Liver (tissue), 8 donors: ENCODE measurements at regions not wholly inside any gene's neighbourhood (a gene's known extent, or its start where the extent isn't known, plus 50 kb on each side); places are given as distances from the start of the nearest gene placed in this dataset.

Source experiments
- DNase-seq: peaks from one replicate; pipeline ENCODE4 v3.0.0-alpha.2; 2017; ENCODE audit warnings: low spot score
- H3K27ac ChIP-seq, 2 donors: one replicate each; pipeline ENCODE4 v1.7.0; 2013; ENCODE audit warnings: inconsistent platforms in 2 of 2, low read length in 2 of 2, control low read depth in 1 of 2, low read depth in 1 of 2, mild to moderate bottlenecking in 1 of 2
- H3K27me3 ChIP-seq, 4 donors: one replicate each; pipeline versions ENCODE4 v1.6.1 to v1.7.0; 2013; ENCODE audit warnings: low read length in 3 of 4, inconsistent platforms in 1 of 4, mild to moderate bottlenecking in 1 of 4, moderate library complexity in 1 of 4; ENCODE audit not compliant: control insufficient read depth in 4 of 4, insufficient read depth in 4 of 4
- H3K36me3 ChIP-seq, 4 donors: one replicate each; pipeline versions ENCODE4 v1.6.1 to v1.7.0; 2013; ENCODE audit warnings: low read length in 3 of 4, mild to moderate bottlenecking in 3 of 4, low read depth in 1 of 4, moderate library complexity in 1 of 4; ENCODE audit not compliant: control insufficient read depth in 4 of 4, insufficient read depth in 3 of 4
- H3K4me1 ChIP-seq, 4 donors: one replicate each; pipeline versions ENCODE4 v1.6.1 to v1.7.0; 2013; ENCODE audit warnings: low read length in 3 of 4, mild to moderate bottlenecking in 3 of 4, moderate library complexity in 1 of 4; ENCODE audit not compliant: control insufficient read depth in 4 of 4, insufficient read depth in 4 of 4
- H3K4me3 ChIP-seq, 3 donors: one replicate each; pipeline versions ENCODE4 v1.6.1 to v1.7.0; 2013; ENCODE audit warnings: low read length in 3 of 3, control low read depth in 1 of 3, low read depth in 1 of 3, mild to moderate bottlenecking in 1 of 3
- H3K9ac ChIP-seq, 2 donors: one replicate each; pipeline ENCODE4 v1.7.0; 2013; ENCODE audit warnings: low read length in 2 of 2, mild to moderate bottlenecking in 2 of 2, moderate library complexity in 2 of 2, control low read depth in 1 of 2, low read depth in 1 of 2
- H3K9me3 ChIP-seq, 4 donors: one replicate each; pipeline versions ENCODE4 v1.6.1 to v1.7.0; 2013; ENCODE audit warnings: low read length in 3 of 4; ENCODE audit not compliant: control insufficient read depth in 4 of 4
- EGR1 ChIP-seq, 2 donors: IDR thresholded peaks; 2 replicates each; pipeline ENCODE4 v1.6.1; 2016 to 2018; ENCODE audit warnings: antibody characterized with exemption in 2 of 2, low read depth in 2 of 2
- FOXA1 ChIP-seq: IDR thresholded peaks from 2 replicates; pipeline ENCODE4 v1.6.1; 2016; ENCODE audit warnings: antibody characterized with exemption
- FOXA2 ChIP-seq: IDR thresholded peaks from 2 replicates; pipeline ENCODE4 v1.6.1; 2016; ENCODE audit warnings: antibody characterized with exemption
- GABPA ChIP-seq, 2 donors: IDR thresholded peaks in 1 of 2; conservative IDR thresholded peaks in 1 of 2; 2 replicates each; pipeline ENCODE4 v1.6.1; 2016; ENCODE audit warnings: antibody characterized with exemption in 2 of 2, mild to moderate bottlenecking in 1 of 2, moderate library complexity in 1 of 2
- HNF4A ChIP-seq, 2 donors: conservative IDR thresholded peaks; 2 replicates each; pipeline ENCODE4 v1.6.1; 2016; ENCODE audit warnings: antibody characterized with exemption in 2 of 2, mild to moderate bottlenecking in 2 of 2
- JUND ChIP-seq, 2 donors: IDR thresholded peaks; 2 replicates each; pipeline ENCODE4 v1.6.1; 2016; ENCODE audit warnings: antibody characterized with exemption in 2 of 2
- NR2F2 ChIP-seq: IDR thresholded peaks from 2 replicates; pipeline ENCODE4 v1.6.1; 2016; ENCODE audit warnings: antibody characterized with exemption
- RAD21 ChIP-seq, 2 donors: IDR thresholded peaks; 2 replicates each; pipeline ENCODE4 v1.6.1; 2016; ENCODE audit warnings: antibody characterized with exemption in 2 of 2, mild to moderate bottlenecking in 2 of 2
- RXRA ChIP-seq, 2 donors: IDR thresholded peaks; 2 replicates each; pipeline ENCODE4 v1.6.1; 2017 to 2018; ENCODE audit warnings: antibody characterized with exemption in 2 of 2, mild to moderate bottlenecking in 1 of 2
- SP1 ChIP-seq: IDR thresholded peaks from 2 replicates; pipeline ENCODE4 v1.6.1; 2018; ENCODE audit warnings: antibody characterized with exemption, mild to moderate bottlenecking
- TAF1 ChIP-seq: conservative IDR thresholded peaks from 2 replicates; pipeline ENCODE4 v1.6.1; 2016; ENCODE audit warnings: antibody characterized with exemption, mild to moderate bottlenecking
- YY1 ChIP-seq: IDR thresholded peaks from 2 replicates; pipeline ENCODE4 v1.6.1; 2016; ENCODE audit warnings: antibody characterized with exemption, mild to moderate bottlenecking
- WGBS: extraction: QIAGEN DNeasy Blood & Tissue Kit; methylation state at CpG from one replicate; pipeline ENCODE4 v1.1.7; 2013; 5-methylcytosine and 5-hydroxymethylcytosine counted together
- TF ChIP-seq, protein P1 (sequence below): IDR thresholded peaks from 2 replicates; pipeline ENCODE4 v1.6.1; 2016; ENCODE audit warnings: antibody characterized with exemption
- TF ChIP-seq, protein P2 (sequence below): IDR thresholded peaks from 2 replicates; pipeline ENCODE4 v1.6.1; 2016; ENCODE audit warnings: antibody characterized with exemption
- TF ChIP-seq, protein P3 (sequence below): IDR thresholded peaks from 2 replicates; pipeline ENCODE4 v1.6.1; 2016; ENCODE audit warnings: antibody characterized with exemption, mild to moderate bottlenecking
- TF ChIP-seq, protein P4 (sequence below): IDR thresholded peaks from 2 replicates; pipeline ENCODE4 v1.6.1; 2016; ENCODE audit warnings: antibody characterized with exemption
- TF ChIP-seq, protein P5 (sequence below): fragments of 150-350 bp; IDR thresholded peaks from 2 replicates; pipeline ENCODE4 v1.5.1; 2017; ENCODE audit warnings: improper control_type of control experiment, low read depth, low read length; ENCODE audit not compliant: missing input control
- donor health status: healthy.
- donor health status: healthy.
- donor health status: healthy.
- donor health status: healthy.
- donor health status: healthy.

DNA sequence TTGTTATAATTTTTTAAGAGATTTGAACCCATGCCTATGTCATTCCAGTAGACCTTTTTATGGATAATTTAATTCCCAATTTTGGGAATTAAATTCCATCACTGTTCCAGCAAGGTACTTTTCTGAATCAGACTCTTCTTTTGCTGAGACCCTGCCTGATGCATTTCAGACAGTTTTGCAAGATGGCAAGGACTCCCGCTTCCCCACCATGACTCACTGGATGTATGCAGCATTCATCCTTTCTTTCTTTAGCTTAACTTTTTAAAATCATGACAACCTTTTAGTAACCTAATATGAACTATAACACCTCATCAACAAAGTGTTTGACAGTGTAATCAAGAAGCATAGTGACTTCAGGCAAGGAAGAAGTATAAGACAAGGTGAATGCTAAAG lies 178.1 kb upstream of the LEF1 start:
- H3K4me3 ChIP-seq, result no peak overlapping the region
- H3K9ac ChIP-seq, result no peak overlapping the region
- no peaks in the 10 kb centered on the region for H3K4me1 ChIP-seq
- H3K27ac ChIP-seq, result no peak overlapping the region
- WGBS, result 94% methylated on average over 1 of the region's 1 CpG
- no peaks in the 10 kb centered on the region for H3K36me3 ChIP-seq
- TF ChIP-seq, protein P1, sequence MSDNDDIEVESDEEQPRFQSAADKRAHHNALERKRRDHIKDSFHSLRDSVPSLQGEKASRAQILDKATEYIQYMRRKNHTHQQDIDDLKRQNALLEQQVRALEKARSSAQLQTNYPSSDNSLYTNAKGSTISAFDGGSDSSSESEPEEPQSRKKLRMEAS, result no peak
- TF ChIP-seq FOXA1 (no peak), EGR1 (IDR thresholded peaks at IDR 0.05; ENCODE audit: low read depth in 2 of 2) (no peak), JUND (IDR thresholded peaks at IDR 0.05) (no peak), YY1 (no peak), RXRA (IDR thresholded peaks at IDR 0.05) (no peak), FOXA2 (no peak), NR2F2 (no peak), RAD21 (IDR thresholded peaks at IDR 0.05) (no peak), TAF1 (no peak), SP1 (no peak), HNF4A (conservative IDR thresholded peaks at IDR 0.05) (no peak), GABPA (IDR thresholded peaks at IDR 0.05 in 1 of 2, conservative IDR thresholded peaks at IDR 0.05 in 1 of 2) (no peak)
- TF ChIP-seq, protein P2, sequence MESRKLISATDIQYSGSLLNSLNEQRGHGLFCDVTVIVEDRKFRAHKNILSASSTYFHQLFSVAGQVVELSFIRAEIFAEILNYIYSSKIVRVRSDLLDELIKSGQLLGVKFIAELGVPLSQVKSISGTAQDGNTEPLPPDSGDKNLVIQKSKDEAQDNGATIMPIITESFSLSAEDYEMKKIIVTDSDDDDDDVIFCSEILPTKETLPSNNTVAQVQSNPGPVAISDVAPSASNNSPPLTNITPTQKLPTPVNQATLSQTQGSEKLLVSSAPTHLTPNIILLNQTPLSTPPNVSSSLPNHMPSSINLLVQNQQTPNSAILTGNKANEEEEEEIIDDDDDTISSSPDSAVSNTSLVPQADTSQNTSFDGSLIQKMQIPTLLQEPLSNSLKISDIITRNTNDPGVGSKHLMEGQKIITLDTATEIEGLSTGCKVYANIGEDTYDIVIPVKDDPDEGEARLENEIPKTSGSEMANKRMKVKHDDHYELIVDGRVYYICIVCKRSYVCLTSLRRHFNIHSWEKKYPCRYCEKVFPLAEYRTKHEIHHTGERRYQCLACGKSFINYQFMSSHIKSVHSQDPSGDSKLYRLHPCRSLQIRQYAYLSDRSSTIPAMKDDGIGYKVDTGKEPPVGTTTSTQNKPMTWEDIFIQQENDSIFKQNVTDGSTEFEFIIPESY, result no peak
- TF ChIP-seq, protein P3, sequence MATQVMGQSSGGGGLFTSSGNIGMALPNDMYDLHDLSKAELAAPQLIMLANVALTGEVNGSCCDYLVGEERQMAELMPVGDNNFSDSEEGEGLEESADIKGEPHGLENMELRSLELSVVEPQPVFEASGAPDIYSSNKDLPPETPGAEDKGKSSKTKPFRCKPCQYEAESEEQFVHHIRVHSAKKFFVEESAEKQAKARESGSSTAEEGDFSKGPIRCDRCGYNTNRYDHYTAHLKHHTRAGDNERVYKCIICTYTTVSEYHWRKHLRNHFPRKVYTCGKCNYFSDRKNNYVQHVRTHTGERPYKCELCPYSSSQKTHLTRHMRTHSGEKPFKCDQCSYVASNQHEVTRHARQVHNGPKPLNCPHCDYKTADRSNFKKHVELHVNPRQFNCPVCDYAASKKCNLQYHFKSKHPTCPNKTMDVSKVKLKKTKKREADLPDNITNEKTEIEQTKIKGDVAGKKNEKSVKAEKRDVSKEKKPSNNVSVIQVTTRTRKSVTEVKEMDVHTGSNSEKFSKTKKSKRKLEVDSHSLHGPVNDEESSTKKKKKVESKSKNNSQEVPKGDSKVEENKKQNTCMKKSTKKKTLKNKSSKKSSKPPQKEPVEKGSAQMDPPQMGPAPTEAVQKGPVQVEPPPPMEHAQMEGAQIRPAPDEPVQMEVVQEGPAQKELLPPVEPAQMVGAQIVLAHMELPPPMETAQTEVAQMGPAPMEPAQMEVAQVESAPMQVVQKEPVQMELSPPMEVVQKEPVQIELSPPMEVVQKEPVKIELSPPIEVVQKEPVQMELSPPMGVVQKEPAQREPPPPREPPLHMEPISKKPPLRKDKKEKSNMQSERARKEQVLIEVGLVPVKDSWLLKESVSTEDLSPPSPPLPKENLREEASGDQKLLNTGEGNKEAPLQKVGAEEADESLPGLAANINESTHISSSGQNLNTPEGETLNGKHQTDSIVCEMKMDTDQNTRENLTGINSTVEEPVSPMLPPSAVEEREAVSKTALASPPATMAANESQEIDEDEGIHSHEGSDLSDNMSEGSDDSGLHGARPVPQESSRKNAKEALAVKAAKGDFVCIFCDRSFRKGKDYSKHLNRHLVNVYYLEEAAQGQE, result no peak
- TF ChIP-seq, protein P4, sequence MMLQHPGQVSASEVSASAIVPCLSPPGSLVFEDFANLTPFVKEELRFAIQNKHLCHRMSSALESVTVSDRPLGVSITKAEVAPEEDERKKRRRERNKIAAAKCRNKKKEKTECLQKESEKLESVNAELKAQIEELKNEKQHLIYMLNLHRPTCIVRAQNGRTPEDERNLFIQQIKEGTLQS, result no peak
- TF ChIP-seq, protein P5, sequence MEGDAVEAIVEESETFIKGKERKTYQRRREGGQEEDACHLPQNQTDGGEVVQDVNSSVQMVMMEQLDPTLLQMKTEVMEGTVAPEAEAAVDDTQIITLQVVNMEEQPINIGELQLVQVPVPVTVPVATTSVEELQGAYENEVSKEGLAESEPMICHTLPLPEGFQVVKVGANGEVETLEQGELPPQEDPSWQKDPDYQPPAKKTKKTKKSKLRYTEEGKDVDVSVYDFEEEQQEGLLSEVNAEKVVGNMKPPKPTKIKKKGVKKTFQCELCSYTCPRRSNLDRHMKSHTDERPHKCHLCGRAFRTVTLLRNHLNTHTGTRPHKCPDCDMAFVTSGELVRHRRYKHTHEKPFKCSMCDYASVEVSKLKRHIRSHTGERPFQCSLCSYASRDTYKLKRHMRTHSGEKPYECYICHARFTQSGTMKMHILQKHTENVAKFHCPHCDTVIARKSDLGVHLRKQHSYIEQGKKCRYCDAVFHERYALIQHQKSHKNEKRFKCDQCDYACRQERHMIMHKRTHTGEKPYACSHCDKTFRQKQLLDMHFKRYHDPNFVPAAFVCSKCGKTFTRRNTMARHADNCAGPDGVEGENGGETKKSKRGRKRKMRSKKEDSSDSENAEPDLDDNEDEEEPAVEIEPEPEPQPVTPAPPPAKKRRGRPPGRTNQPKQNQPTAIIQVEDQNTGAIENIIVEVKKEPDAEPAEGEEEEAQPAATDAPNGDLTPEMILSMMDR, result no peak
- no peak for DNase-seq
- H3K9me3 ChIP-seq, result no peaks in the 10 kb centered on the region
- peaks cover 0 to 9% (median 0%) of the 10 kb centered on the region in 4 donors for H3K27me3 ChIP-seq
